Esophagus squamous epithelium (tissue), 4 donors: ENCODE measurements at regions not wholly inside any gene's neighbourhood (a gene's known extent, or its start where the extent isn't known, plus 50 kb on each side); places are given as distances from the start of the nearest gene placed in this dataset.

ENCODE experiments used
- POLR2A ChIP-seq, 4 donors: fragments of 450-650 bp; IDR thresholded peaks; one replicate each; pipeline ENCODE4 v1.6.1; 2017; ENCODE audit warnings: antibody characterized with exemption in 4 of 4, mild to moderate bottlenecking in 4 of 4, moderate library complexity in 3 of 4
- TF ChIP-seq, protein P1 (sequence below), 6 experiments: fragments of 450-650 bp in 4 of 6; fragments of 200-600 bp in 2 of 6; sonication (generic) in 2 of 6; IDR thresholded peaks; one replicate each; pipeline ENCODE4 v1.5.1; 2016 to 2019; ENCODE audit warnings: antibody characterized with exemption in 6 of 6, mild to moderate bottlenecking in 4 of 6, moderate library complexity in 4 of 6

- TF ChIP-seq, protein P1, sequence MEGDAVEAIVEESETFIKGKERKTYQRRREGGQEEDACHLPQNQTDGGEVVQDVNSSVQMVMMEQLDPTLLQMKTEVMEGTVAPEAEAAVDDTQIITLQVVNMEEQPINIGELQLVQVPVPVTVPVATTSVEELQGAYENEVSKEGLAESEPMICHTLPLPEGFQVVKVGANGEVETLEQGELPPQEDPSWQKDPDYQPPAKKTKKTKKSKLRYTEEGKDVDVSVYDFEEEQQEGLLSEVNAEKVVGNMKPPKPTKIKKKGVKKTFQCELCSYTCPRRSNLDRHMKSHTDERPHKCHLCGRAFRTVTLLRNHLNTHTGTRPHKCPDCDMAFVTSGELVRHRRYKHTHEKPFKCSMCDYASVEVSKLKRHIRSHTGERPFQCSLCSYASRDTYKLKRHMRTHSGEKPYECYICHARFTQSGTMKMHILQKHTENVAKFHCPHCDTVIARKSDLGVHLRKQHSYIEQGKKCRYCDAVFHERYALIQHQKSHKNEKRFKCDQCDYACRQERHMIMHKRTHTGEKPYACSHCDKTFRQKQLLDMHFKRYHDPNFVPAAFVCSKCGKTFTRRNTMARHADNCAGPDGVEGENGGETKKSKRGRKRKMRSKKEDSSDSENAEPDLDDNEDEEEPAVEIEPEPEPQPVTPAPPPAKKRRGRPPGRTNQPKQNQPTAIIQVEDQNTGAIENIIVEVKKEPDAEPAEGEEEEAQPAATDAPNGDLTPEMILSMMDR (IDR thresholded peaks at IDR 0.05): no peak
- no peak for TF ChIP-seq POLR2A (IDR thresholded peaks at IDR 0.05)
Measured at GRCh38 chr15:70342554-70343548, 245.1 kb upstream of the TLE3 start.
